AG10803 (cell line): ENCODE measurements at regions not wholly inside any gene's neighbourhood (a gene's known extent, or its start where the extent isn't known, plus 50 kb on each side); places are given as distances from the start of the nearest gene placed in this dataset.

Experiments
- DNase-seq: peaks from one replicate; pipeline ENCODE4 v3.0.0; 2010; ENCODE audit warnings: low read depth
- H3K4me3 ChIP-seq: 2 replicates; pipeline ENCODE4 v1.5.1; 2011; ENCODE audit warnings: mild to moderate bottlenecking, low read length, control low read depth
- CTCF ChIP-seq: conservative IDR thresholded peaks from 2 replicates; pipeline ENCODE4 v1.5.1; 2011; ENCODE audit warnings: mild to moderate bottlenecking, low read length, control low read depth, inconsistent platforms

GRCh38 chr16:35314298-35314697 lies 1854.9 kb downstream of the TP53TG3F start:
- TF ChIP-seq CTCF, result no peak
- no peak for DNase-seq
- H3K4me3 ChIP-seq, result no peak overlapping the region

DNA sequence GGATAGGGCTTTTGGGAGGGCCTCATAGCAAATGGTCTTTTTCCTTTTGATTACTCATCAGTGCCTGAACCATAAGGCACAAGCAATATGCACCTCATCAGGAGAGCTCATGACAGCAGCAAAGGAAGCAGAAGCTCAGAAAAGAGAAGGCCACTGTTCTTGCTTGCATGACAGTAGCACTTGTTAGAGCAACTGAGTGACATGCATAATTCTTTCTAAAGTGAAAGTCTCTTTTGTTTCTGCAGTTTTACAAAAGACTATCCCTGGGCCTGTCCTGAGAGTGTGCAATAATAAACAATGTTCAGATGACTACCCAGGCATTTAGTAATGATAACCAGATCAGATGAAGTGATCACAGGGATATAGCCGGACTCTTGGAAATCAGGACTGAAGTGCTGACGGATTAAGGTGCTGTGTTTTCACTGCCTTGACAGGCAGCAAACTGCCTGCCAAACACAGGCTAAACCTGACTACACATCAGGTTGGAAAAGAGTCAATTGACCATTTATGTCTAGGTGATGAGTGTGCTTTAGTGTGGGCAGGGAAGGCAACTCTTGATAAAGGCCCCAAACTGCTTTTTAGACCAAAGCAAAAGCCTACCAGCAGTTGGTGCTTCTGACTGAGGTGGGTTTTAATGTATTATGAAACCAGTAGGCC lies 1860.3 kb downstream of the TP53TG3F start:
- H3K4me3 ChIP-seq, result no peak overlapping the region
- TF ChIP-seq CTCF, result no peak
- no peak for DNase-seq

DNA sequence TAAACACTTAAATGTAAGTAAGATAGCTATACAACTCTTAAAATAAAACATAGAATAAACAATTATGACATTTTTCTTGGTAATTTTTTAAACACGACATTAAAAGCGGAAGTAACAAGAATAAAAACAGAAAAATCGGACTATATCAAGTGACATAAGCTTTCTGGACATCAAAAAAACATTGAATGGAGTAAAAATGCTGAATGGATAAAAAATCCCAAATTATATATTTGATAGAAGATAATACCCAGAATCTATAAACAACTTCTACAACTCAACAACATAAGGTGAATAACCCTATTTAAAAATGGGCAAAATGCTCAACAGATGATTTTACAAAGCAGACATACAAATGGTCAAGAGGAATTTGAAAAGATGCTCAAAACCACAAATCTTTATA lies 1866.5 kb downstream of the TP53TG3F start:
- no peak overlapping the region for H3K4me3 ChIP-seq
- no peak for TF ChIP-seq CTCF
- no peak for DNase-seq

DNA sequence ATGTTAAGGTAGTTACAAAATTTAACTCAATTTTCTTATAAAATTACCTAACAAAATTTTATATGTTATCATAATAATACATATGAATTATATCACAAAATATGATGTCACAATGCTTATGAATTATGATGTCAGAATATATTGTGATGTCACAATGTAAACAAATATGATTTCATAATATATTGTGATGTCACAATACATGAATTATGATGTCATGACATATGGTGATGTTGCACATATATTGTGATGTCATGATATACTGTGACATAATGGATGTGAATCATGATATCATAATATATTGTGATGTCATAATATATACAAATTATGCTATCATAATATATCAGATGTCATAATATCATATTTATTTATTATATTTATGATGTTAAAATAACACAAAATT lies 1879.9 kb downstream of the TP53TG3F start:
- no peak for DNase-seq
- H3K4me3 ChIP-seq, result no peak overlapping the region
- no peak for TF ChIP-seq CTCF

DNA sequence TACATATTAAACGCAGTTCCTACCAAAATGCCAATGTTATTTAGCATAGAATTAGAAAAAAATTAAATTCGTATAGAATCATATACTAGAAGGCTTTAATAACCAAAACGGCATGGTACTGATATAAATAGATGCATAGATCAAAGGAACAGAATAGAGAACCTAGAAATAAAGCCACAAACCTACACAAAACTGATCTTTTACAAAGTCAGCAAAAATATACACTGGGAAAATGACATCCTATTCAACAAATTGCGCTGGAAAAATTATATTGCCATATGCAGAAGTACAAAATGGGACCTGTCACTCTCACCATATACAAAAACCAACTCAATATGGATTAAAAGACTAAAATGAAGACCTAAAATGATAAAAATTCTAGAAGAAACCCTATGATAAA lies 1882.6 kb downstream of the TP53TG3F start:
- H3K4me3 ChIP-seq, result no peak overlapping the region
- TF ChIP-seq CTCF, result no peak
- DNase-seq, result no peak

- no peak overlapping the region for H3K4me3 ChIP-seq
- no peak for TF ChIP-seq CTCF
- DNase-seq, result no peak
These were observed 1884.8 kb downstream of the TP53TG3F start for GRCh38 chr16:35344012-35344762.

DNA sequence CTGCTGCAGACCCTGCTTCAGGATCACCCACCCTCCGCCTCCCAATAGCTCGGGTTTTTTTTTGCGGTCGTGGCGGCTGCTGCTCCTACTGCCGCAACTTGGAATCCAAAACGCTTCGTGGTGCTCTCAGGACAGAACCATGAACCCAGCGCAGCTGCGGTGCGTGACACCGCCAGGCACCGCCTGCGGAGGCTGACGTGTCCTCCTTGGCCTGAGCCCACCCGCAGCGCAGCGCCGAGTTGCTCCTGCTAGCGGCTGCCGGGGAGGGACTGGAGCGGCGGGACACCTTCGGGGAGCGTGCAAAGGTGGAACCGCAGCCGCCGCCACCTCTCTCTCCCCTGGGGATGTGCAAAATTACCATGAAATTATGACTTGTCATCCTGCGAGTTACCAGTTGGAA lies 1893.0 kb downstream of the TP53TG3F start:
- TF ChIP-seq CTCF, result no peak
- DNase-seq, result no peak
- no peak overlapping the region for H3K4me3 ChIP-seq
